ENCODE measurements at regions not wholly inside any gene's neighbourhood (a gene's known extent, or its start where the extent isn't known, plus 50 kb on each side); places are given as distances from the start of the nearest gene placed in this dataset.

DNA sequence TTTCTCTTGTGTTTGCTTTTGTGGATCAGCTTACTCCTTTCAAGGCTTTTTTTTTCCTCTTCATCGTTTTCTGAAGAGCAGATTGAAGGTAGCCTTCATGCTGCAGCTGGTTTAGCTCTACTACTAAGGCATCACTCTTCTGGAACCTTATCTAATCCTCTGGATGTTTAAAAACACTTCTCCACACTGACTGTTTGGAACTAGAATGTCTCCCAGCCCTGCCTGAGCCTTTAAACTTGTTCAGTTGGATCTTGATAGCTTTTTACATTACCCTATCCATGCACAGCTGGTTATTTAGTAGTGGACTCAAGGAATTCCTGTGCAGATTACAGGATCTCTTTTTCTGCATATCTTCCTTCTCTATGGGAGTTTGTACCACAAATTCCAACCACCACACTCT is 108.9 kb upstream of the ASCC3 start:
- TF ChIP-seq CTCF (IDR thresholded peaks at IDR 0.05; ENCODE audit: insufficient read depth, low read depth, low read length), result no peak
- TF ChIP-seq EZH2 (IDR thresholded peaks at IDR 0.05; ENCODE audit: insufficient read depth, low read length), result no peak
